ENCODE measurements at regions not wholly inside any gene's neighbourhood (a gene's known extent, or its start where the extent isn't known, plus 50 kb on each side); places are given as distances from the start of the nearest gene placed in this dataset.

- no peak for TF ChIP-seq CTCF (IDR thresholded peaks at IDR 0.05)
- H3K9me3 ChIP-seq (replicated peaks in 1 of 2; ENCODE audit: control insufficient read depth in 1 of 2, insufficient read depth in 1 of 2, low read length in 2 of 2), result no peaks in the 10 kb centered on the region
- H3K9me3 Mint-ChIP-seq, result peaks cover 0 to 3% (median 0%) of the 10 kb centered on the region in 7 donors
- H3K4me3 Mint-ChIP-seq, result no peak overlapping the region
- no peak overlapping the region for H3K4me2 ChIP-seq (replicated peaks; ENCODE audit: extremely low read depth, low read length, poor library complexity, severe bottlenecking)
- no peak overlapping the region for H3K27ac ChIP-seq (ENCODE audit: low read depth in 1 of 2, low read length in 2 of 2)
- no peaks in the 10 kb centered on the region for H3K36me3 Mint-ChIP-seq
- H4K20me1 ChIP-seq (ENCODE audit: insufficient read depth, low read length), result no peaks in the 10 kb centered on the region
- no peaks in the 10 kb centered on the region for H3K36me3 ChIP-seq (replicated peaks in 1 of 2; ENCODE audit: control insufficient read depth in 1 of 2, insufficient read depth in 2 of 2, low read length in 2 of 2)
- no peaks in the 10 kb centered on the region for H3K4me1 ChIP-seq (ENCODE audit: control insufficient read depth in 1 of 2, insufficient read depth in 2 of 2, low read length in 2 of 2)
- no peak overlapping the region for H2AFZ ChIP-seq (ENCODE audit: insufficient read depth, low read depth, low read length, poor library complexity, severe bottlenecking)
- intact Hi-C loops (cut with micrococcal nuclease), result no loop called here
- H3K4me1 Mint-ChIP-seq, result peaks cover 3% of the 10 kb centered on the region
- no peak for DNase-seq
- no peak overlapping the region for H3K27ac Mint-ChIP-seq
- H3K27me3 ChIP-seq (ENCODE audit: control insufficient read depth in 2 of 2, insufficient read depth in 2 of 2, low read length in 2 of 2), result no peaks in the 10 kb centered on the region
- no peak overlapping the region for H3K4me3 ChIP-seq (replicated peaks in 1 of 3; ENCODE audit: low read depth in 2 of 3, low read length in 3 of 3)
- H3K27me3 Mint-ChIP-seq (ENCODE audit: low read depth in 3 of 3), result peaks cover 1 to 4% (median 4%) of the 10 kb centered on the region in 3 donors
- H3K9ac ChIP-seq (ENCODE audit: insufficient read depth, low read length, poor library complexity, severe bottlenecking), result no peak overlapping the region
- H3K79me2 ChIP-seq (ENCODE audit: insufficient read depth, low read length), result no peaks in the 10 kb centered on the region
These were observed 293.9 kb downstream of the RPAP3 start for GRCh38 chr12:47411966-47412365.

DNA sequence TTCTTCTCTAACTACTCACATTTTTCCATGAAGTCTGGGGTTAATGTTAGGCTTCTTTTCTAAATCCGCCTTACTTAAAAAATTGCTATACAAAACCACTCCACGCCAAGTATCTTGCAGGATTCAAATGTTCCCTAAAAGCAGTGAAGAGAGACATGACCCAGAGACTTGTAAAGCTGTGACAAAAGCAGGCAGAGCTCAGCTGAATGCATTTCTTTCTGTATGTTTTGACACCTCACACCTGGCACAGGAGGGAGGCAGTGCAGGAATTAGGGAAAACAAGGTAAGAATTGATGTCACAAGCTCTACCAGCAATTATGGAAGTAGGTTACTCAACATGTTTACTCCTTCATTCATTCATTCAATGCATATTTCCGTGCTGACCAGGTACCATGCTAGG, 295.0 kb downstream of the RPAP3 start:
- Mint-ChIP-seq H3K27ac (no peak overlapping the region), H3K4me1 (peaks cover 3% of the 10 kb centered on the region), H3K36me3 (no peaks in the 10 kb centered on the region), H3K27me3 (ENCODE audit: low read depth in 3 of 3) (peaks cover 1 to 5% (median 4%) of the 10 kb centered on the region in 3 donors), H3K4me3 (no peak overlapping the region), H3K9me3 (peaks cover 0 to under 1% (median 0%) of the 10 kb centered on the region in 7 donors)
- intact Hi-C loops (cut with micrococcal nuclease), result no loop called here
- DNase-seq, result no peak
- Histone ChIP-seq H3K9ac (ENCODE audit: insufficient read depth, low read length, poor library complexity, severe bottlenecking) (no peak overlapping the region), H4K20me1 (ENCODE audit: insufficient read depth, low read length) (no peaks in the 10 kb centered on the region), H3K27ac (ENCODE audit: low read depth in 1 of 2, low read length in 2 of 2) (no peak overlapping the region), H3K79me2 (ENCODE audit: insufficient read depth, low read length) (no peaks in the 10 kb centered on the region), H3K4me2 (replicated peaks; ENCODE audit: extremely low read depth, low read length, poor library complexity, severe bottlenecking) (no peak overlapping the region), H3K27me3 (ENCODE audit: control insufficient read depth in 2 of 2, insufficient read depth in 2 of 2, low read length in 2 of 2) (no peaks in the 10 kb centered on the region), H3K4me1 (ENCODE audit: control insufficient read depth in 1 of 2, insufficient read depth in 2 of 2, low read length in 2 of 2) (no peaks in the 10 kb centered on the region), H3K4me3 (replicated peaks in 1 of 3; ENCODE audit: low read depth in 2 of 3, low read length in 3 of 3) (no peak overlapping the region), H2AFZ (ENCODE audit: insufficient read depth, low read depth, low read length, poor library complexity, severe bottlenecking) (no peak overlapping the region), H3K36me3 (replicated peaks in 1 of 2; ENCODE audit: control insufficient read depth in 1 of 2, insufficient read depth in 2 of 2, low read length in 2 of 2) (no peaks in the 10 kb centered on the region), H3K9me3 (replicated peaks in 1 of 2; ENCODE audit: control insufficient read depth in 1 of 2, insufficient read depth in 1 of 2, low read length in 2 of 2) (no peaks in the 10 kb centered on the region)
- WGBS (ENCODE audit: insufficient coverage), result 100% methylated on average over 1 of the region's 3 CpGs
- no peak for TF ChIP-seq CTCF (IDR thresholded peaks at IDR 0.05)

Measured in CD14-positive monocyte (primary cell).